Adrenal gland (tissue), 5 donors: ENCODE measurements at regions not wholly inside any gene's neighbourhood (a gene's known extent, or its start where the extent isn't known, plus 50 kb on each side); places are given as distances from the start of the nearest gene placed in this dataset.

Source experiments
- POLR2A ChIP-seq, 2 donors: fragments of 450-650 bp; IDR thresholded peaks; one replicate each; pipeline ENCODE4 v1.6.1; 2017; ENCODE audit warnings: antibody characterized with exemption in 2 of 2, mild to moderate bottlenecking in 2 of 2, moderate library complexity in 1 of 2
- TF ChIP-seq, protein P1 (sequence below), 6 experiments: fragments of 450-650 bp in 4 of 6; fragments of 200-600 bp in 2 of 6; sonication (generic) in 1 of 6; IDR thresholded peaks; 1 replicate in 5 of 6; 2 replicates in 1 of 6; pipeline versions ENCODE4 v1.5.1 to v1.8.0; 2016 to 2021; ENCODE audit warnings: antibody characterized with exemption in 6 of 6, mild to moderate bottlenecking in 2 of 6, moderate library complexity in 1 of 6
- donor health status: DM: no; HTN: no; CAD: no.

DNA sequence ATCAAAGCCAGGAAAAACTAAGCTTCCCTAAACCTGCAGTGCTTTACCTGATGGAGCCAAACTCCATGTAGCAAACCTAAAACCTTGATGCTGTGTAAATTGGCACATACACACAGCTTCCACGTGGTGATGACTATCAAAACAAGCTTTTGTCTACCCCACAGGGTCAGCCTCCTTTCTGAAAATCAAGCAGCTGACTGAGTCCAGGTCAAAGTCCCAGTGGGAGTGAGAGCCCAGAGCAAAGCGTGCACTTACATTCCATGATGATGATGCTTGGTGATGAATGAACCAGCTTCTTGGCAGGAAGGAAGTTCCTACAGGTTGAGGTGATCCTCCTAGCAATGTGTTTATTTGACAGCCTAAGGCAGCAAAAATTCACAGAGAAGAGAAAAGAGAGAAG lies 630.0 kb upstream of the TBX3 start:
- TF ChIP-seq, protein P1, sequence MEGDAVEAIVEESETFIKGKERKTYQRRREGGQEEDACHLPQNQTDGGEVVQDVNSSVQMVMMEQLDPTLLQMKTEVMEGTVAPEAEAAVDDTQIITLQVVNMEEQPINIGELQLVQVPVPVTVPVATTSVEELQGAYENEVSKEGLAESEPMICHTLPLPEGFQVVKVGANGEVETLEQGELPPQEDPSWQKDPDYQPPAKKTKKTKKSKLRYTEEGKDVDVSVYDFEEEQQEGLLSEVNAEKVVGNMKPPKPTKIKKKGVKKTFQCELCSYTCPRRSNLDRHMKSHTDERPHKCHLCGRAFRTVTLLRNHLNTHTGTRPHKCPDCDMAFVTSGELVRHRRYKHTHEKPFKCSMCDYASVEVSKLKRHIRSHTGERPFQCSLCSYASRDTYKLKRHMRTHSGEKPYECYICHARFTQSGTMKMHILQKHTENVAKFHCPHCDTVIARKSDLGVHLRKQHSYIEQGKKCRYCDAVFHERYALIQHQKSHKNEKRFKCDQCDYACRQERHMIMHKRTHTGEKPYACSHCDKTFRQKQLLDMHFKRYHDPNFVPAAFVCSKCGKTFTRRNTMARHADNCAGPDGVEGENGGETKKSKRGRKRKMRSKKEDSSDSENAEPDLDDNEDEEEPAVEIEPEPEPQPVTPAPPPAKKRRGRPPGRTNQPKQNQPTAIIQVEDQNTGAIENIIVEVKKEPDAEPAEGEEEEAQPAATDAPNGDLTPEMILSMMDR (IDR thresholded peaks at IDR 0.05), result no peak
- TF ChIP-seq POLR2A (IDR thresholded peaks at IDR 0.05), result no peak
